C4-2B (cell line): ENCODE measurements at regions not wholly inside any gene's neighbourhood (a gene's known extent, or its start where the extent isn't known, plus 50 kb on each side); places are given as distances from the start of the nearest gene placed in this dataset.

Experiments
- CTCF ChIP-seq: fragments of 450-650 bp; conservative IDR thresholded peaks from 2 replicates; pipeline ENCODE4 v1.5.1; 2017; ENCODE audit warnings: mild to moderate bottlenecking
- ZFX ChIP-seq: fragments of 450-650 bp; IDR thresholded peaks from 2 replicates; pipeline ENCODE4 v1.6.1; 2017

- TF ChIP-seq CTCF: no peak
- TF ChIP-seq ZFX: no peak
These were observed 1261.0 kb upstream of the ATXN8OS start for GRCh38 chr13:68846663-68847062.
